SK-N-SH treated with all-trans-retinoic acid at 6 μM for 48 hours (cell line): ENCODE measurements at regions not wholly inside any gene's neighbourhood (a gene's known extent, or its start where the extent isn't known, plus 50 kb on each side); places are given as distances from the start of the nearest gene placed in this dataset.

Source experiments
- ATAC-seq: fragments of 200-7000 bp; cut with Tn5 transposase; 3 replicates; pipeline ENCODE4 v1.9.1; 2020; ENCODE audit warnings: mild to moderate bottlenecking, moderate library complexity
- ARNTL ChIP-seq: fragments of 450-650 bp; formaldehyde crosslinking; IDR thresholded peaks from 2 replicates; pipeline ENCODE4 v1.5.0; 2020; ENCODE audit warnings: low read depth, mild to moderate bottlenecking, moderate library complexity, borderline replicate concordance
- BACH2 ChIP-seq: fragments of 250-450 bp; sonication (Bioruptor Pico); IDR thresholded peaks from 2 replicates; pipeline ENCODE4 v1.9.0; 2021; ENCODE audit warnings: mild to moderate bottlenecking, borderline replicate concordance
- CSDC2 ChIP-seq: fragments of 250-450 bp; sonication (Bioruptor Pico); IDR thresholded peaks from 2 replicates; pipeline ENCODE4 v1.5.0; 2020; ENCODE audit warnings: mild to moderate bottlenecking, moderate library complexity
- ESRRG ChIP-seq: fragments of 250-450 bp; sonication (Bioruptor Pico); IDR thresholded peaks from 2 replicates; pipeline ENCODE4 v1.6.1; 2021; ENCODE audit warnings: mild to moderate bottlenecking
- GLIS3 ChIP-seq: fragments of 250-450 bp; sonication (Bioruptor Pico); IDR thresholded peaks from 2 replicates; pipeline ENCODE4 v1.5.0; 2020; ENCODE audit warnings: mild to moderate bottlenecking, moderate library complexity
- ISL1 ChIP-seq: fragments of 250-450 bp; sonication (Bioruptor Pico); IDR thresholded peaks from 2 replicates; pipeline ENCODE4 v2.1.2; 2022; ENCODE audit warnings: mild to moderate bottlenecking, moderate library complexity
- OSR1 ChIP-seq: fragments of 250-450 bp; sonication (Bioruptor Pico); IDR thresholded peaks from 2 replicates; pipeline ENCODE4 v1.8.0; 2022; ENCODE audit warnings: moderate library complexity, mild to moderate bottlenecking, inconsistent platforms
- PPARA ChIP-seq: fragments of 250-450 bp; sonication (Bioruptor Pico); IDR thresholded peaks from 2 replicates; pipeline ENCODE4 v1.5.0; 2020; ENCODE audit warnings: mild to moderate bottlenecking, borderline replicate concordance
- RARB ChIP-seq: fragments of 250-450 bp; sonication (Bioruptor Pico); IDR thresholded peaks from 2 replicates; pipeline ENCODE4 v1.8.0; 2021; ENCODE audit warnings: mild to moderate bottlenecking, moderate library complexity
- SNAI2 ChIP-seq: fragments of 250-450 bp; sonication (Bioruptor Pico); IDR thresholded peaks from 2 replicates; pipeline ENCODE4 v1.5.0; 2020; ENCODE audit warnings: mild to moderate bottlenecking, moderate library complexity
- TCF4 ChIP-seq: fragments of 250-450 bp; sonication (Bioruptor Pico); IDR thresholded peaks from 2 replicates; pipeline ENCODE4 v1.8.0; 2021; ENCODE audit warnings: mild to moderate bottlenecking, moderate library complexity, borderline replicate concordance
- TOX ChIP-seq: fragments of 250-450 bp; sonication (Bioruptor Pico); IDR thresholded peaks from 2 replicates; pipeline ENCODE4 v1.8.0; 2021; ENCODE audit warnings: mild to moderate bottlenecking, moderate library complexity, borderline replicate concordance
- ZC3H10 ChIP-seq: fragments of 250-450 bp; sonication (Bioruptor Pico); IDR thresholded peaks from 2 replicates; pipeline ENCODE4 v1.5.1; 2021; ENCODE audit warnings: mild to moderate bottlenecking, moderate library complexity
- ZFP3 ChIP-seq: fragments of 250-450 bp; sonication (Bioruptor Pico); IDR thresholded peaks from 2 replicates; pipeline ENCODE4 v1.5.0; 2020; ENCODE audit warnings: mild to moderate bottlenecking, moderate library complexity
- ZFP30 ChIP-seq: fragments of 450-650 bp; formaldehyde crosslinking; IDR thresholded peaks from 2 replicates; pipeline ENCODE4 v1.5.0; 2022; ENCODE audit warnings: mild to moderate bottlenecking, moderate library complexity
- ZNF565 ChIP-seq: fragments of 450-650 bp; formaldehyde crosslinking; conservative IDR thresholded peaks from 2 replicates; pipeline ENCODE4 v1.5.0; 2020; ENCODE audit warnings: low read depth, mild to moderate bottlenecking, moderate library complexity
- ZNF70 ChIP-seq: fragments of 450-650 bp; formaldehyde crosslinking; IDR thresholded peaks from 2 replicates; pipeline ENCODE4 v1.5.0; 2020; ENCODE audit warnings: mild to moderate bottlenecking, moderate library complexity
- ZNF8 ChIP-seq: fragments of 450-650 bp; formaldehyde crosslinking; IDR thresholded peaks from 2 replicates; pipeline ENCODE4 v1.5.0; 2020; ENCODE audit warnings: mild to moderate bottlenecking, moderate library complexity
- TF ChIP-seq, protein P1 (sequence below): fragments of 250-450 bp; sonication (Bioruptor Pico); IDR thresholded peaks from 2 replicates; pipeline ENCODE4 v1.5.1; 2021; ENCODE audit warnings: mild to moderate bottlenecking, moderate library complexity
- TF ChIP-seq, protein P2 (sequence below): fragments of 250-450 bp; sonication (Bioruptor Pico); IDR thresholded peaks from 2 replicates; pipeline ENCODE4 v1.8.0; 2021; ENCODE audit warnings: low read depth, mild to moderate bottlenecking, moderate library complexity, borderline replicate concordance
- TF ChIP-seq, protein P3 (sequence below): fragments of 250-450 bp; sonication (Bioruptor Pico); IDR thresholded peaks from 2 replicates; pipeline ENCODE4 v1.8.0; 2020; ENCODE audit warnings: mild to moderate bottlenecking, moderate library complexity, borderline replicate concordance
- TF ChIP-seq, protein P4 (sequence below): fragments of 250-450 bp; sonication (Bioruptor Pico); IDR thresholded peaks from 2 replicates; pipeline ENCODE4 v1.5.1; 2020; ENCODE audit warnings: low read depth, mild to moderate bottlenecking, moderate library complexity

DNA sequence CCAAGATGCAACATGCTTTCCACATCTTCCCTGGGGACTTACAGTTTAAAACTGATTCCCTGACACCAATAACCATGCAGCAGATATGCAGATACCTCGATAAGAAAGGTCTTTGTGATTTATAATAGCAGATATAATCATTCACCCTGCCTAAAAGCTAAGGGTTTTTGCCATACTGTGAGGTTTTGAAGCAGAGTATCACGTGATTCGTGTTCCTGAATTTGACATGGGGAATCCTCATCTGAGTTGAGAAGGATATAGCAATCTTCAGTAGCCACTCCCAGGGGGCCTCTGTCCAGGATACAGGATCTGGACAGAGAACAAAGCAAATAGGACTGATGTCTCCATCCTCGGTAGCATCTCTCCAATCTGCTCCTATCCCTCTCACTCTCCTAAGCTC lies 79.1 kb upstream of the SDK2 start:
- no peak for ATAC-seq
- TF ChIP-seq TCF4 (CRISPR knock-in tag), result no peak
- TF ChIP-seq ZC3H10 (CRISPR knock-in tag), result no peak
- TF ChIP-seq ARNTL (CRISPR knock-in tag), result no peak
- TF ChIP-seq ZNF8 (CRISPR knock-in tag), result no peak
- no peak for TF ChIP-seq GLIS3 (CRISPR knock-in tag)
- TF ChIP-seq, protein P1, sequence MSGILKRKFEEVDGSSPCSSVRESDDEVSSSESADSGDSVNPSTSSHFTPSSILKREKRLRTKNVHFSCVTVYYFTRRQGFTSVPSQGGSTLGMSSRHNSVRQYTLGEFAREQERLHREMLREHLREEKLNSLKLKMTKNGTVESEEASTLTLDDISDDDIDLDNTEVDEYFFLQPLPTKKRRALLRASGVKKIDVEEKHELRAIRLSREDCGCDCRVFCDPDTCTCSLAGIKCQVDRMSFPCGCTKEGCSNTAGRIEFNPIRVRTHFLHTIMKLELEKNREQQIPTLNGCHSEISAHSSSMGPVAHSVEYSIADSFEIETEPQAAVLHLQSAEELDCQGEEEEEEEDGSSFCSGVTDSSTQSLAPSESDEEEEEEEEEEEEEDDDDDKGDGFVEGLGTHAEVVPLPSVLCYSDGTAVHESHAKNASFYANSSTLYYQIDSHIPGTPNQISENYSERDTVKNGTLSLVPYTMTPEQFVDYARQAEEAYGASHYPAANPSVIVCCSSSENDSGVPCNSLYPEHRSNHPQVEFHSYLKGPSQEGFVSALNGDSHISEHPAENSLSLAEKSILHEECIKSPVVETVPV (CRISPR knock-in tag), result no peak
- no peak for TF ChIP-seq SNAI2 (CRISPR knock-in tag)
- TF ChIP-seq CSDC2, result no peak
- TF ChIP-seq RARB (CRISPR knock-in tag), result no peak
- no peak for TF ChIP-seq TOX
- TF ChIP-seq, protein P2, sequence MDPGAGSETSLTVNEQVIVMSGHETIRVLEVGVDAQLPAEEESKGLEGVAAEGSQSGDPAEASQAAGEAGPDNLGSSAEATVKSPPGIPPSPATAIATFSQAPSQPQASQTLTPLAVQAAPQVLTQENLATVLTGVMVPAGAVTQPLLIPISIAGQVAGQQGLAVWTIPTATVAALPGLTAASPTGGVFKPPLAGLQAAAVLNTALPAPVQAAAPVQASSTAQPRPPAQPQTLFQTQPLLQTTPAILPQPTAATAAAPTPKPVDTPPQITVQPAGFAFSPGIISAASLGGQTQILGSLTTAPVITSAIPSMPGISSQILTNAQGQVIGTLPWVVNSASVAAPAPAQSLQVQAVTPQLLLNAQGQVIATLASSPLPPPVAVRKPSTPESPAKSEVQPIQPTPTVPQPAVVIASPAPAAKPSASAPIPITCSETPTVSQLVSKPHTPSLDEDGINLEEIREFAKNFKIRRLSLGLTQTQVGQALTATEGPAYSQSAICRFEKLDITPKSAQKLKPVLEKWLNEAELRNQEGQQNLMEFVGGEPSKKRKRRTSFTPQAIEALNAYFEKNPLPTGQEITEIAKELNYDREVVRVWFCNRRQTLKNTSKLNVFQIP, result no peak
- TF ChIP-seq, protein P3, sequence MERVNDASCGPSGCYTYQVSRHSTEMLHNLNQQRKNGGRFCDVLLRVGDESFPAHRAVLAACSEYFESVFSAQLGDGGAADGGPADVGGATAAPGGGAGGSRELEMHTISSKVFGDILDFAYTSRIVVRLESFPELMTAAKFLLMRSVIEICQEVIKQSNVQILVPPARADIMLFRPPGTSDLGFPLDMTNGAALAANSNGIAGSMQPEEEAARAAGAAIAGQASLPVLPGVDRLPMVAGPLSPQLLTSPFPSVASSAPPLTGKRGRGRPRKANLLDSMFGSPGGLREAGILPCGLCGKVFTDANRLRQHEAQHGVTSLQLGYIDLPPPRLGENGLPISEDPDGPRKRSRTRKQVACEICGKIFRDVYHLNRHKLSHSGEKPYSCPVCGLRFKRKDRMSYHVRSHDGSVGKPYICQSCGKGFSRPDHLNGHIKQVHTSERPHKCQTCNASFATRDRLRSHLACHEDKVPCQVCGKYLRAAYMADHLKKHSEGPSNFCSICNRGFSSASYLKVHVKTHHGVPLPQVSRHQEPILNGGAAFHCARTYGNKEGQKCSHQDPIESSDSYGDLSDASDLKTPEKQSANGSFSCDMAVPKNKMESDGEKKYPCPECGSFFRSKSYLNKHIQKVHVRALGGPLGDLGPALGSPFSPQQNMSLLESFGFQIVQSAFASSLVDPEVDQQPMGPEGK (CRISPR knock-in tag), result no peak
- no peak for TF ChIP-seq ZFP3 (CRISPR knock-in tag)
- no peak for TF ChIP-seq ZFP30 (CRISPR knock-in tag)
- TF ChIP-seq, protein P4, sequence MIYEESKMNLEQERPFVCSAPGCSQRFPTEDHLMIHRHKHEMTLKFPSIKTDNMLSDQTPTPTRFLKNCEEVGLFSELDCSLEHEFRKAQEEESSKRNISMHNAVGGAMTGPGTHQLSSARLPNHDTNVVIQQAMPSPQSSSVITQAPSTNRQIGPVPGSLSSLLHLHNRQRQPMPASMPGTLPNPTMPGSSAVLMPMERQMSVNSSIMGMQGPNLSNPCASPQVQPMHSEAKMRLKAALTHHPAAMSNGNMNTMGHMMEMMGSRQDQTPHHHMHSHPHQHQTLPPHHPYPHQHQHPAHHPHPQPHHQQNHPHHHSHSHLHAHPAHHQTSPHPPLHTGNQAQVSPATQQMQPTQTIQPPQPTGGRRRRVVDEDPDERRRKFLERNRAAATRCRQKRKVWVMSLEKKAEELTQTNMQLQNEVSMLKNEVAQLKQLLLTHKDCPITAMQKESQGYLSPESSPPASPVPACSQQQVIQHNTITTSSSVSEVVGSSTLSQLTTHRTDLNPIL, result no peak
- no peak for TF ChIP-seq OSR1
- no peak for TF ChIP-seq BACH2 (CRISPR knock-in tag)
- no peak for TF ChIP-seq ESRRG (CRISPR knock-in tag)
- TF ChIP-seq ZNF70 (CRISPR knock-in tag), result no peak

DNA sequence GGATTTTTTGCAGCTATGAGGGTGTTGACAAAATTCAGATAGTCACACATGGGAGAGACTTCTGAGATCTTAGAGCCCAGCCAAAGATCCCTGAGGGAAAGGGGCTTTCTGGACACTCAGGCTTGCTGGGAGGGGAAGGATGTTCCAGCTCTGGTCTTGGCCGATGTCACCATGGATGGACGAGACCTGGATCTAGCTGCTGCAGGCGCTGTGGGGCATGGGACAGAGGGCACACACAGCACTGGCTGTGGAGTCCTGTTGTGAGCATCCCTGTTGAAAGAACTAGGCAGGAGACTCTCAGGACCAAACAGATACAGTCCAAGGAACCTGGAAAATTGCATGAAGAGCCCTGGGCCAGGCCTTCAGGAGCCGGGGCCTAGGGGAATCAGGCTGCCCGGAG lies 80.1 kb upstream of the SDK2 start:
- TF ChIP-seq ZNF565 (CRISPR knock-in tag) (no peak), ZNF70 (CRISPR knock-in tag) (no peak), OSR1 (no peak), SNAI2 (CRISPR knock-in tag) (no peak)
- TF ChIP-seq, protein P1 (CRISPR knock-in tag), result no peak
- no peak for ATAC-seq

DNA sequence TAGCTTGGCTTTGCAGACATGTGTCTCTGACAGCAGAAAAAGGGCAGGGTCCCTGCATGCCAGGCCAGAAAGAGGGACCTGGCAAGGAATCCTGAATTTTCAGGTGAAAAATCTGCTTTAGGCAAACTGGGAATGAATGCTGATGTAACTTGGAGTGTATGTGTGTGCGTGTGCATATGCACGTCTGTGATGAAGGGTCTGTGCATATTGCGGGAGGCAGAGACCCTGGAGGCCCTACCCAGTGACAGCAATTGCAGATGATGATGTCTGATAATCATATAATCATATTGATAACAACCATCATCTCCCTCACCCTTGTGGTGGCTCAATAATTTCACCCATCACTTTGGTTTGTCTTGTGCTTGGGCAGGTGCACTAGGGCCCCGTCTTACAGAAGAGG lies 80.7 kb upstream of the SDK2 start:
- ATAC-seq, result no peak
- TF ChIP-seq TCF4 (CRISPR knock-in tag) (no peak), ZNF565 (CRISPR knock-in tag) (no peak), ARNTL (CRISPR knock-in tag) (no peak), PPARA (CRISPR knock-in tag) (no peak), ZFP30 (CRISPR knock-in tag) (no peak), ZNF8 (CRISPR knock-in tag) (no peak), GLIS3 (CRISPR knock-in tag) (no peak), SNAI2 (CRISPR knock-in tag) (no peak), ISL1 (CRISPR knock-in tag) (no peak), ESRRG (CRISPR knock-in tag) (no peak), OSR1 (no peak), CSDC2 (no peak), TOX (no peak), ZFP3 (CRISPR knock-in tag) (no peak), RARB (CRISPR knock-in tag) (no peak), ZNF70 (CRISPR knock-in tag) (no peak)
- TF ChIP-seq, protein P2, result no peak
- TF ChIP-seq, protein P3 (CRISPR knock-in tag), result no peak
- TF ChIP-seq, all 23 proteins: peak for 0
